HPDE6-E6E7 (cell line): ENCODE measurements at regions not wholly inside any gene's neighbourhood (a gene's known extent, or its start where the extent isn't known, plus 50 kb on each side); places are given as distances from the start of the nearest gene placed in this dataset.

Source experiments
- DNase-seq: peaks from one replicate; pipeline ENCODE4 v3.0.0; 2011; ENCODE audit warnings: missing footprints; ENCODE audit errors: extremely low spot score

DNA sequence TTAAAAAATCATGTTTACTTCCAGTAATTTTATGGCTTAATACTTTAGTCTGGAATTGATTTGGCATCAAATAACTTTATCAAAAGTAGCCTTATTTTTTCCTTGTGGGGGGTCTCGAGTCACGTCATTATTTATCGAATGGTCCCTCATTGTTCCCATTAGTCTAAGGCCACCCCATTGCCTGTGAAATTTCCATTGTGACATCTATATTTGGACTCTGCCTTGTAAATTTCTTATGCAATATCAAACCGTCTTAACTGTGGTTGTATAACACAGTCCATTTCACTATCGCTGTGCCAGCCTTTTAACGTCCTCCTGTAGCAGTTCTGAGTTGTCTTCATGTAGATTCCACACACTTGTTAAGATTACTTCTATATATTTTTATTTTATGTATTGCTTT lies 103.9 kb upstream of the RET start:
- DNase-seq, result no peak

- DNase-seq, result no peak
Measured at GRCh38 chr10:42973411-42973810, 103.5 kb upstream of the RET start.

DNA sequence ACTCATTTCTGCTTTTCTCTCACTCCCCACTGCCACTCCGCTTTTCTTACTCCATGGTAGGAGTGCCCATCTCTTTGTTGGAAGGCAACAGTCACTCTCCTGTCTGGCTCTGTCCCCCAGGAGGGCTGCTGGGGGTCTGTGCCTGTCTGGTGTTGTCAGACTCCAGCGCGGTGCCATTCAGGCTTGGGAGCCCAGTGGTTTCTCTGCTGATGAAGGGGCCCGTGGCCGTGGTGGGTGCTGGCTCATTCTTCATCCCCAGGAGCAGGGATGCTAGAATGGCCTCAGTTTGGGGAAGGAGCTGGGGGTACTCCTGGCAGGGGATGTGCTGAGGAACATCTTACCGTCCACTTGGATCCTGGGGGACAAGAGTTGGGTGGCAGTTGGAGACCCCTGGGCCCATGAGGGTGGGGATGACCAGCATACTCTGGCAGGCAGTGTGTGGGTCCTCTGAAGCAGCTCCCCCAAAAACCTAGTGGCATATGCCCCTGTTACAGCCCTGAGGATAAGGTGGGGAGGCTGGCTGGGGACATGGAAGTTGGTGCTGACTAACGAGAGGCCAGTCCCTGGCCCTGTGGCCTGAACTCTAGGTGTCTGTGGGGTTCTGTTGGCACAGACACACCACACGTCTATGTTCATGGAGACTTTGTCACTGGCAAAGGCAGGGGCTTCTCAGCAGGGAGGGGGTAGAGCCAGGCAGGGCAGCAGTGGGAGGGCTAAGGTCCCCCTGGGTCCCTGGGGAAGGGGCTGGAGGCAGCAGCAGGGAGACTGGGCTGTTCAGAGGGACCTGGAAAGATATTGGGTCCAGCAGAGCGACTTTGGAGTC lies 102.8 kb upstream of the RET start:
- no peak for DNase-seq

- no peak for DNase-seq
Measured at GRCh38 chr10:42974693-42975002, 102.2 kb upstream of the RET start.

GRCh38 chr10:42975005-42975493 lies 101.8 kb upstream of the RET start:
- DNase-seq, result no peak

- no peak for DNase-seq
Measured at GRCh38 chr10:42975558-42976340, 101.1 kb upstream of the RET start.

DNA sequence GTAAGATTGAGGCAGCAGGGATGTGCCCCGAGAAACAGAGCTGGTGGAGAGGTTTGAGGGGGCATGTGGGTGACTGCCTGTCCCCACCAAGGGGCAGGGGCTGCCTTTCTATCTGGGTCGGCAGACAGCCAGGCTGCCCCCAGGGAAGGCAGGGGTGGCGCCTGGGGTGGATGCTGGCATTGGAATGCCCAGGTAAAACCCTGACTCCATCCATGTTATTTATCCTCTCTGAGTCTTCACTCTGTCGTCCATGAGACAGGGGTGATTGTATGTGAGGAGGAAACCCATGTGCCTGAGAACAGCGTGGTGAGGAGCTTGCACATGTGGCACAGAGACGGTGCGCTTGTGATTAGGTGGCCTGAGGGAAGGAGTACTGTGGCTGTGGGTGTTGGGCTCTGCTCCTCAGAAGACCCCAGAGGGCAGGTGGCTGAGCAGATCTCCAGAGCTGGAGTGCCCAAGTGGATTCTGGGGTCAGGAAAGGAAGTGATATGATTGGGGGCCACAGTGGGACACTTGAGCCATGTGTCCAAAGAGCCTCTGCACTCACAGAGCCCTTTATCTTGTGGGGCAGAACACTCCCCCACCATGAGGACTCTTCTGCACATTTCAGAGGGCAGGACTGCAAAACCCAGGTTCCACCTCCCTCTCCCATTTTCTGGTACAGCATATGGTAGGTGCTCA lies 100.4 kb upstream of the RET start:
- DNase-seq, result no peak

DNA sequence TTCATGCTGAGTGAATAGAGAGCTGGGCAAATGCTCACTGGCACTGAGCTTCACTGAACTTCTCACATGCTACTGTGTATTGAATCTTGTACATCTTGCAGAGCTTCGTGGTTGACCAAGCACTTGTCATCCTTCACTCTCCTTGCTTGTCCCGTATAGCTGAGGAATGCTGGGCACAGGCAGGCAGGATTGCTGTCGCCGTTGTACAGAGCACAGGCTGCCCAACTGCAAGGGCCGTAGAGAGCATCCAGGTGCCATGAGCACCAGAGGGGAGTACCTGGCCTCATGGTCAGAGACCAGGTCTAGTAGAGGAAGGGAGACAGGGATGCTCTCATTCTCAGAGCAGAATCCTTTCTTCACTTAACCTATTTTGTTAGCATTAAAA lies 99.8 kb upstream of the RET start:
- DNase-seq, result no peak

- DNase-seq, result no peak
Measured at GRCh38 chr10:42979181-42979580, 97.7 kb upstream of the RET start.

GRCh38 chr10:42979721-42980467 lies 97.0 kb upstream of the RET start:
- DNase-seq, result no peak

GRCh38 chr10:42980553-42981357 lies 96.1 kb upstream of the RET start:
- no peak for DNase-seq

- no peak for DNase-seq
Measured at GRCh38 chr10:42981358-42982236, 95.3 kb upstream of the RET start.

- no peak for DNase-seq
Measured at GRCh38 chr10:42982891-42983506, 93.9 kb upstream of the RET start.

GRCh38 chr10:42983591-42983990 lies 93.3 kb upstream of the RET start:
- no peak for DNase-seq

DNA sequence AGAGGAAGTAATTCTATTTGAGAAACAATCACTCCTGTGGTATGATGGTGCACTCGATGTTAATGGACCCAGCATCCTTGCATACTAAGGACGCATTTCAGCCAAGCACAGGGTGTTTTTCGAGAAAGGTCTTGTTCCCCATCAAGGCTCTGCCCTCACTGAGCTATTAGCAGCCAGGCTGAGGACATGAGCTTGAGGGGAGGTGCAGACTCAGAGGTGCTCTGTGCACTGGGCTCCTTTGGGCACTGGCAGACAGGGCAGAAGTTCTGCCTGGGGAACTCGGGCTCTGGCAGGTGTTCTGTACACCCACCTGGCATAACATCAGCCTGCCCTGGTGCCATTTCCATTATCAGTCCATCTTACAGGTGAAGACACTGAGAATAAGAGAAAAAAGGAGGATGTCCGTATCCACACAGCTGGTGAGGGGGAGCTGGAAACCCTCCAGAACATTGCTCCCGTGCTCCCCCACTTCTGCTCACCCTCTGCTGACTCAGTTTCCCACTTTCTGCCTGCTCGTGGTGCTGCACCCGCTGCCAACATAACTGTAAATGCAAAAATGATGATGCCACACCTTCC lies 92.7 kb upstream of the RET start:
- no peak for DNase-seq

DNA sequence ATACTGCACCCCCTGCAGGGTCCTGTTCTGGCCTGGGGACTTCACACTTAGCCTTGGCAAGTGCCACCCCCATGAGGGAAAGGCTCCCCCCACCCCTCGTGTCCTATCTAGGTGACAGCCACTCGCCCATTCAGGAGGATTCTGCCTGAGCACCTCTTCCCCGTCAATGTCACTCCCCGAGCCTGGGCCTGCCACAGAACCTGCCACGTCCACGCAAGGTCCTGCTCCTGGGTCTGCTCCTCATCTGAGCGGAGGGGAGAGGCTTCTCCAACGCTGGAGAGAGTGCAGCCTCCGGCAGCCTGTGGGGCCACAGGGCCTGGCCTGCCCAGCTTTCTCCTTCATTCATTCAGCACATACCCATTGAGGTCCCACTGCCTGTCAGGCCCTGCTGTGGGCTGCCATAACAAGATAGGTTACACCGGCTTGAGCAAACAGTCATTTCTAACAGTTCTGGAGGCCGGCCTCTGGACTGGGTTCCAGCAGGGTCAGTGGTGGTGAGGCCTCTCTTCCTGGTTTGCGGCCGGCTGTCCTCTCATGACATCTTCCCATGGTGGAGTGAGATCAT lies 92.0 kb upstream of the RET start:
- no peak for DNase-seq

DNA sequence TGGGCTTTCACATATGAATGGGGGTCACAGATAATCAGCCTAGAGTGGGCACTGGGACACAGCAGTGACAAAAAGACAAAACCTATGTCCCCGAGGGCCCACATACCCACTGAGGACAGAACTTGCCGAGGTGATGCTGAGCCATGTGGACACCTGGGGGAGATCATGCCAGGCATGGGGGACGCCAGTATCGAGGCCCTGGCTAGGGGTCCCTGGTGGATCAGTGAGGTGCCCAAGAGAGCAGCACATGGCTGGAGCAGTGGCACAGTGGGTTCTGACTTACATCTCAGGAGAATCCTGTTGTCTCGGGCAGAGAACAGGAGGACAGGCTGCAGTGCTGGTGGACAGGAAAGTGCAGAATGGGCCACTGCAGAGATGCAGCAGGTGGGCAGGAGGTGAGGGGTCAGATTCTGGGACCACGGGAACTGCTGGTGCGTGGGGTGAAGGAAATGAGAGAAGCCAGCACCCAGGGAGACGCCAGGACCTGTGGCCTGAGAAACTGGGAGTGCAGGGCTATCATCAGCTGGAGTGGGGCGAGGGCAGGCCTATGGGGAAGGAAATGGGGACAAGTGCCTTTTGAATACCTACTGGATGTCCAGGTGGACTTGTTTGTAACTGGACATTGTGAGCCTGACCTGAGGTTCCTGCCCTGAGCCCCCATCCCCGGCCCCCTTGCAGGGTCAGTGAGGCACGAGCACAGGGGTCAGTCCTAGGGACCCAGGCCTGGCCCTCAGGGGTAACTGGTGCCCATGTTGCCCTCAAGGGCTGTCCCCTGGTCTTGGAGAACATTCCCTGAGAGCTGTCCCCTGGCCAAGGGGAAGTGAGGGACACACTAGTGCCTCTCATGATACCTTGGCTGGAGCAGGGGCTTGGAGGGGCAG lies 91.2 kb upstream of the RET start:
- no peak for DNase-seq

- no peak for DNase-seq
Measured at GRCh38 chr10:42986633-42987032, 90.2 kb upstream of the RET start.
